ENCODE measurements at regions not wholly inside any gene's neighbourhood (a gene's known extent, or its start where the extent isn't known, plus 50 kb on each side); places are given as distances from the start of the nearest gene placed in this dataset.

GRCh38 chr13:84917252-84917878 is 881.9 kb downstream of the SLITRK6 start:
- TF ChIP-seq CTCF (conservative IDR thresholded peaks at IDR 0.05) (peak; percentile 57), ZFX (IDR thresholded peaks at IDR 0.05) (no peak)

DNA sequence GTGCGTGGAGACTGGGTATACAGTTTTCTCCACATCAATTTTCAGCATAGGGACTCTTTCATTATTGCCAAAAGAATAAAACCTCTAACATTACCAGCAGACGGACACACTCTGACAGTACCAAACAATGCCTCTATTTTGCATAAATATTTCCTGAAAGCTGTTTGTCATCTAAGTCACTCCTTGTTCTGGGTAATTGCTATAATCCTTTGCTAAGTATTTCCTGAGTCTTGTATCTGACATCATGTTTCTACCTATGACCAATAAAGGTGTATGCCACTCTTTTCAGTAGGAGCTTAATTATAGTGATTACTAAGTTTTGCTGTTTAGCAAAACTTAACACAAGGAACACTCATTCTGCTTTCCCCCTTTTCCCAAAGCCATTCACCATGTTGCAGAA is 886.5 kb downstream of the SLITRK6 start:
- TF ChIP-seq ZFX (IDR thresholded peaks at IDR 0.05) (no peak), CTCF (conservative IDR thresholded peaks at IDR 0.05) (no peak)
- no peak overlapping the region for H3K27ac ChIP-seq

More at GRCh38 chr13:84917252-84917878, 881.9 kb downstream of the SLITRK6 start:
- no peak overlapping the region for H3K27ac ChIP-seq

- TF ChIP-seq ZFX (IDR thresholded peaks at IDR 0.05) (no peak), CTCF (conservative IDR thresholded peaks at IDR 0.05) (no peak)
Observed at GRCh38 chr13:84910423-84910822, 888.8 kb downstream of the SLITRK6 start.

DNA sequence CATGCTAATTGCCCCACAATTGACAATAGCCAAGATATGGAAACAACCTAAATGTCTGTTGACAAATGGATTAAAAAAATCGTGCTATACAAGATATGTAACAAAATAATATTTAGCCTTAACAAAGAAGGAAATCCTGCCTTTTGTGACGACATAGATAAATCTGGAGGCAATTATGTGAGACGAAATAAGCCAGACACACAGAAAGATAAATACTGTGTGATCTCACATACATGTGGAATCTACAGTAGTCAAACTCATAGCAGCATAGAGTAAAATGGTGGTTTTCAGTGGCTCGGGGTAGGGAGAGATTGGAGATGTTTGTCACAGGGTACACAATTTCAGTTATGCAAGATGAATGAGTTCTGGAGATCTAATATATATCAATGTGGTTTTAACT is 895.8 kb downstream of the SLITRK6 start:
- TF ChIP-seq CTCF (conservative IDR thresholded peaks at IDR 0.05): no peak
- no peak for TF ChIP-seq ZFX (IDR thresholded peaks at IDR 0.05)

More at GRCh38 chr13:84910423-84910822, 888.8 kb downstream of the SLITRK6 start:
- H3K27ac ChIP-seq: no peak overlapping the region

DNA sequence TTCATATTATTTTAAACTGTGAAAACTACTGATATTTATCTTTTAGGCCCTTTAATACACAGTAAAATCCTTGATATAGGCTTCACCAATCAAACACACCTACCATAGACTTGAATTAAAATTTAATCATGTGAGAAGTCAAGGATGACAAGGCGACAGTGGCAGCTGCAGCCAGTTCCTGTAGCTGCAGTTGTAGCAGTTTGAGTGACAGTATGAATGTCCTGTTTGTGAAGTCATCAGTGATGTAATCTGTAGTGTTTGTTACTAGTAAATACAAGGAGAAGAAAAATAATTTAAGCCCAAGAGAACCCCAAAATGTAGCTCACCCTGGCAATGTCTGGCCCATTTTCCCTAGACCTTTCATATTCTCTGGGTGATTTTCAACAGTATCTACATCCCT is 897.0 kb downstream of the SLITRK6 start:
- TF ChIP-seq ZFX (IDR thresholded peaks at IDR 0.05) (no peak), CTCF (conservative IDR thresholded peaks at IDR 0.05) (no peak)
- no peak overlapping the region for H3K27ac ChIP-seq

More for the DNA sequence above, 895.8 kb downstream of the SLITRK6 start:
- no peak overlapping the region for H3K27ac ChIP-seq

DNA sequence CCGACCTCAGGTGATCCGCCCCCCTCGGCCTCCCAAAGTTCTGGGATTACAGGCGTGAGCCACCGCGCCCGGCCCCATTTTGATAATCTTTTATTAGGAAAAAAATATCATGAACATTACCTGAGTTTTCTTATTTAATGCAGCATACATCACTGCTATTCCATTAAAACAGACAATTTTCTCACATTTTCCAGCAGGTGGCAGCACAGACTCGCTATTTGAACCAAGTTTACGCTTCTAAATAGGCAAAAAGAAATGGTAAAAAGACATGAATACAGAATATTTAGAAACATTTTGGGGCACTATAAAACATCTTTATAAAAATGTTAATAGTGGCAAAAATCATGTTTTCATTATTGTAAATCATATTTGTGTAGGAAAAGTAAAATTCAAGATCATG is 903.1 kb downstream of the SLITRK6 start:
- no peak overlapping the region for H3K27ac ChIP-seq
- TF ChIP-seq CTCF (conservative IDR thresholded peaks at IDR 0.05) (peak; percentile 73), ZFX (IDR thresholded peaks at IDR 0.05) (no peak)

DNA sequence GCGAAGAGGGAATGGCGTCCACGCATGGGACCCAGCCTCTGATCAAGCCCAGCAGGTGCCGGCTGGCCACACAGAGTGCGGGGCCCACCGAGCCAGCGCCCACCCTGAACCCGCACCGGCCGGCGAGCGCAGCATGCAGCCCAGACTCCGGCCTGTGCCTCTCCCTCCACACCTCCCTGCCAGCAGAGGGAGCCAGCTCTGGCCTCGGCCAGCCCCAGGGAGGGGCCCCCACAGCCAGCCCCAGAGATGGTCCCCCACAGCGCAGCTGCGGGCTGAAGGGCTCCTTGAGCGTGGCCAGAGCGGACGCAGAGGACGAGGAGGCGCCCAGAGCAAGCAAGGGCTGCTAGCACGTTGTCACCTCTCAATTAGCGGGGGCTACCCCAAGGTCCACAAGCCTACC is 904.5 kb downstream of the SLITRK6 start:
- H3K27ac ChIP-seq: no peak overlapping the region
- TF ChIP-seq ZFX (IDR thresholded peaks at IDR 0.05) (no peak), CTCF (conservative IDR thresholded peaks at IDR 0.05) (peak; percentile 16)
